GM12872 (cell line): ENCODE measurements at regions not wholly inside any gene's neighbourhood (a gene's known extent, or its start where the extent isn't known, plus 50 kb on each side); places are given as distances from the start of the nearest gene placed in this dataset.

ENCODE experiments used
- TF ChIP-seq, protein P1 (sequence below): IDR thresholded peaks from 3 replicates; pipeline ENCODE4 v1.5.1; 2011; ENCODE audit warnings: low read depth, mild to moderate bottlenecking, low read length, moderate library complexity; ENCODE audit not compliant: insufficient read depth

- TF ChIP-seq, protein P1, sequence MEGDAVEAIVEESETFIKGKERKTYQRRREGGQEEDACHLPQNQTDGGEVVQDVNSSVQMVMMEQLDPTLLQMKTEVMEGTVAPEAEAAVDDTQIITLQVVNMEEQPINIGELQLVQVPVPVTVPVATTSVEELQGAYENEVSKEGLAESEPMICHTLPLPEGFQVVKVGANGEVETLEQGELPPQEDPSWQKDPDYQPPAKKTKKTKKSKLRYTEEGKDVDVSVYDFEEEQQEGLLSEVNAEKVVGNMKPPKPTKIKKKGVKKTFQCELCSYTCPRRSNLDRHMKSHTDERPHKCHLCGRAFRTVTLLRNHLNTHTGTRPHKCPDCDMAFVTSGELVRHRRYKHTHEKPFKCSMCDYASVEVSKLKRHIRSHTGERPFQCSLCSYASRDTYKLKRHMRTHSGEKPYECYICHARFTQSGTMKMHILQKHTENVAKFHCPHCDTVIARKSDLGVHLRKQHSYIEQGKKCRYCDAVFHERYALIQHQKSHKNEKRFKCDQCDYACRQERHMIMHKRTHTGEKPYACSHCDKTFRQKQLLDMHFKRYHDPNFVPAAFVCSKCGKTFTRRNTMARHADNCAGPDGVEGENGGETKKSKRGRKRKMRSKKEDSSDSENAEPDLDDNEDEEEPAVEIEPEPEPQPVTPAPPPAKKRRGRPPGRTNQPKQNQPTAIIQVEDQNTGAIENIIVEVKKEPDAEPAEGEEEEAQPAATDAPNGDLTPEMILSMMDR, result no peak
Observed at GRCh38 chr6:11298651-11299420, 66.4 kb upstream of the NEDD9 start.

- TF ChIP-seq, protein P1, result no peak
Observed at GRCh38 chr6:11297376-11297729, 64.9 kb upstream of the NEDD9 start.

- TF ChIP-seq, protein P1, result no peak
Observed at GRCh38 chr6:11296449-11297375, 64.2 kb upstream of the NEDD9 start.

- TF ChIP-seq, protein P1, result no peak
Observed at GRCh38 chr6:11295969-11296368, 63.5 kb upstream of the NEDD9 start.

- TF ChIP-seq, protein P1, result no peak
Observed at GRCh38 chr6:11294228-11294627, 61.8 kb upstream of the NEDD9 start.

- TF ChIP-seq, protein P1, result no peak
Observed at GRCh38 chr6:11292594-11293236, 60.2 kb upstream of the NEDD9 start.

DNA sequence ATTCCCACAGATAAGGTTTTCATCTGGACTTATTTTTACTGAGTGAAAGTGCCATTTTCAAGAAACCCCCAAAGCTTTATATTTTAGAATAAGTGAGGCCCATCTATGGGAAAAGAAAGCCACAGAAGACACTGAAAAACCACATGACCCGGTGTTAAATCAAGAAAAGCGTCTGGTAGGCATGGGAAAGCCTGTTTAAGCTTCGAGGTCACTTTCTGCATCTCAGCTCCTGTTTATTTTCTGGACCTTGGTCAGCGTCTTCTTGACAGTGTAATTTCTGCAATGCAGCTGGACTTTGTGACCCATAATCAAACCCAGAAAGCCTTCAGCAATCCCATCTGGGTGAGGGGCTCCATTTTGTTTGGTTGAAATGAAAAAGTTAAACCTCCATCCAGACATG is 59.6 kb upstream of the NEDD9 start:
- TF ChIP-seq, protein P1, result no peak
